ENCODE measurements at regions not wholly inside any gene's neighbourhood (a gene's known extent, or its start where the extent isn't known, plus 50 kb on each side); places are given as distances from the start of the nearest gene placed in this dataset.

DNA sequence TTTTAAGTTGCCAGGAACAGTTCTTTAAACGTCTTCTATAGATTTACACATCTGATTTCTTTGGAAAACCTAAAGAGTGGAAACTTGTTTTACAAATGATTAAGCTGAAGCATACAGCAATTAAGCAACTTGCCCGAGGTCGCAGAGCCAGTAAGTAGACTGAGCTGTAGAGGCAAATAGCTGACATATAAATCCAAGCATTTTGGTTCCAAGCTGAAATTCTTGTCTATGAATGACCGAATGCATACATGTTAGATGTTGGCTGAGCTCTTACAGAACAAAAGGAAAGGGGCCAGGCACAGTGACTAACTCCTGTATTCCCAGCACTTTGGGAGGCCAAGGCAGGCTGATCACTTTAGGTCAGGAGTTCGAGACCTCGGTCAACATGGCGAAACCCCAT lies 101.8 kb upstream of the SGK1 start:
- Histone ChIP-seq H3K4me3 (ENCODE audit: low read depth, low read length) (no peak overlapping the region), H3K27me3 (ENCODE audit: control insufficient read depth, insufficient read depth, low read length) (no peaks in the 10 kb centered on the region), H3K36me3 (ENCODE audit: control insufficient read depth, insufficient read depth, low read length) (no peaks in the 10 kb centered on the region)
- ChIA-PET POLR2A (no interaction called here), CTCF (interaction anchor here (0.5 to 1.2 kb wide), 2 partner anchors 12 to 29 kb away, joined by 3 read pairs; no protein-coding TSS in a partner anchor)
- TF ChIP-seq, protein P1, sequence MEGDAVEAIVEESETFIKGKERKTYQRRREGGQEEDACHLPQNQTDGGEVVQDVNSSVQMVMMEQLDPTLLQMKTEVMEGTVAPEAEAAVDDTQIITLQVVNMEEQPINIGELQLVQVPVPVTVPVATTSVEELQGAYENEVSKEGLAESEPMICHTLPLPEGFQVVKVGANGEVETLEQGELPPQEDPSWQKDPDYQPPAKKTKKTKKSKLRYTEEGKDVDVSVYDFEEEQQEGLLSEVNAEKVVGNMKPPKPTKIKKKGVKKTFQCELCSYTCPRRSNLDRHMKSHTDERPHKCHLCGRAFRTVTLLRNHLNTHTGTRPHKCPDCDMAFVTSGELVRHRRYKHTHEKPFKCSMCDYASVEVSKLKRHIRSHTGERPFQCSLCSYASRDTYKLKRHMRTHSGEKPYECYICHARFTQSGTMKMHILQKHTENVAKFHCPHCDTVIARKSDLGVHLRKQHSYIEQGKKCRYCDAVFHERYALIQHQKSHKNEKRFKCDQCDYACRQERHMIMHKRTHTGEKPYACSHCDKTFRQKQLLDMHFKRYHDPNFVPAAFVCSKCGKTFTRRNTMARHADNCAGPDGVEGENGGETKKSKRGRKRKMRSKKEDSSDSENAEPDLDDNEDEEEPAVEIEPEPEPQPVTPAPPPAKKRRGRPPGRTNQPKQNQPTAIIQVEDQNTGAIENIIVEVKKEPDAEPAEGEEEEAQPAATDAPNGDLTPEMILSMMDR (IDR thresholded peaks at IDR 0.05; ENCODE audit: insufficient read depth, low read depth, low read length), result no peak
- no peak for DNase-seq (ENCODE audit: low read depth)

GRCh38 chr6:134416418-134417154 lies 98.7 kb upstream of the SGK1 start:
- ChIA-PET CTCF (no interaction called here), POLR2A (interaction anchor here (0.6 kb wide), 1 partner anchor 472 kb away, joined by 11 read pairs; no protein-coding TSS in a partner anchor)
- Histone ChIP-seq H3K36me3 (ENCODE audit: control insufficient read depth, insufficient read depth, low read length) (no peaks in the 10 kb centered on the region), H3K27me3 (ENCODE audit: control insufficient read depth, insufficient read depth, low read length) (no peaks in the 10 kb centered on the region), H3K4me3 (ENCODE audit: low read depth, low read length) (no peak overlapping the region)
- TF ChIP-seq, protein P1 (IDR thresholded peaks at IDR 0.05; ENCODE audit: insufficient read depth, low read depth, low read length), result no peak
- DNase-seq (ENCODE audit: low read depth), result peak; percentile 60

DNA sequence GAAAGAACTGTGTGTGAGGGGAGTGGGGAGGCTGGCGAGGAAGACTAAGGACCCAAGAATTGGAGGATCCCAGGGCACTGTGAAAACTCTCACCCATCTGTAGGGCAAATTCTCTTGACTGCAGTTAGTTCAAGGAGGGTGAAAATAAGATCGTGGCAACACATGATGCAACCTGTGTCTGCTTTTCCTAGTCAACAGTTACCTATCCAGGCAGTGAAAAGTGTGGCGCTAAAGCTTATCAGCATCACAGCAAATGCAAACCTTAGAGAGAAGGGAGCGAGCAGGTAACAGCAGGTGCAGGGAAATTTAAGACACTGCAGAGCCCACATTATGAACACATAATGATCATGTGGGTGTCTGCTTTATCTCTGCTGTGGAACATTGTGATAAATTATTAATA lies 97.7 kb upstream of the SGK1 start:
- no peak for DNase-seq (ENCODE audit: low read depth)
- Histone ChIP-seq H3K4me3 (ENCODE audit: low read depth, low read length) (no peak overlapping the region), H3K36me3 (ENCODE audit: control insufficient read depth, insufficient read depth, low read length) (no peaks in the 10 kb centered on the region), H3K27me3 (ENCODE audit: control insufficient read depth, insufficient read depth, low read length) (no peaks in the 10 kb centered on the region)
- TF ChIP-seq, protein P1 (IDR thresholded peaks at IDR 0.05; ENCODE audit: insufficient read depth, low read depth, low read length), result no peak
- POLR2A ChIA-PET, result no interaction called here
- CTCF ChIA-PET, result interaction anchor here (0.6 kb wide), 1 partner anchor 411 kb away, joined by 3 read pairs; no protein-coding TSS in a partner anchor

GRCh38 chr6:134415194-134415593 lies 97.3 kb upstream of the SGK1 start:
- H3K27me3 ChIP-seq (ENCODE audit: control insufficient read depth, insufficient read depth, low read length), result no peaks in the 10 kb centered on the region
- TF ChIP-seq, protein P1 (IDR thresholded peaks at IDR 0.05; ENCODE audit: insufficient read depth, low read depth, low read length), result no peak
- ChIA-PET POLR2A (no interaction called here), CTCF (interaction anchor here (0.9 kb wide), 1 partner anchor 38 kb away, joined by 3 read pairs; no protein-coding TSS in a partner anchor)
- DNase-seq (ENCODE audit: low read depth), result no peak
- no peaks in the 10 kb centered on the region for H3K36me3 ChIP-seq (ENCODE audit: control insufficient read depth, insufficient read depth, low read length)
- no peak overlapping the region for H3K4me3 ChIP-seq (ENCODE audit: low read depth, low read length)

DNA sequence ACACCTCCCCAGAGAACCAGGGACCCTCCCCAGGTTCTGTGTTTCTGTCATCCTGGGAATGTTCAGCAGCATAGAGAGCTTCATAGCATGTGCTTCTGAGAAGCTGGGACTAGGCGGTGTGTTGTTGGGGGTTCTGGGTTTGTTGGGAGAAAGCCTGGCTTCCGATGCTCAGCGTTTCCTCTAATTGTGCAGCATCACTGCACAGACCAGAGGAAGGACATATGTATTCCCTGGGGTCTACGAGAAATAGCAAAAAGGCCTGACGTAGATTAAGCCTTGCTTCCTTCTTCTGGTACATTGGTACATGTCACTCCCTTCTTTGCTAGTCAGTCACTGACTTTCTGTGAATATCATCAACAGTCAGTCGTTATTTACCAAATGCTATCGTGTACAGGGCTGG lies 96.9 kb upstream of the SGK1 start:
- ChIA-PET CTCF (interaction anchor here (0.9 kb wide), 1 partner anchor 39 kb away, joined by 3 read pairs; no protein-coding TSS in a partner anchor), POLR2A (no interaction called here)
- TF ChIP-seq, protein P1 (IDR thresholded peaks at IDR 0.05; ENCODE audit: insufficient read depth, low read depth, low read length), result no peak
- no peak for DNase-seq (ENCODE audit: low read depth)
- H3K36me3 ChIP-seq (ENCODE audit: control insufficient read depth, insufficient read depth, low read length), result no peaks in the 10 kb centered on the region
- H3K4me3 ChIP-seq (ENCODE audit: low read depth, low read length), result no peak overlapping the region
- no peaks in the 10 kb centered on the region for H3K27me3 ChIP-seq (ENCODE audit: control insufficient read depth, insufficient read depth, low read length)

Data from BJ (cell line).